ENCODE measurements at regions not wholly inside any gene's neighbourhood (a gene's known extent, or its start where the extent isn't known, plus 50 kb on each side); places are given as distances from the start of the nearest gene placed in this dataset.

- no peaks in the 10 kb centered on the region for H3K79me2 ChIP-seq (ENCODE audit: insufficient read depth, low read length)
- H3K4me3 ChIP-seq (replicated peaks in 1 of 2; ENCODE audit: low read depth in 1 of 2, low read length in 2 of 2), result no peak overlapping the region
- H3K27ac ChIP-seq (ENCODE audit: low read depth, low read length), result no peak overlapping the region
- no peaks in the 10 kb centered on the region for H4K20me1 ChIP-seq (ENCODE audit: insufficient read depth)
- no peak overlapping the region for H3K9ac ChIP-seq (ENCODE audit: low read length)
- no peaks in the 10 kb centered on the region for H3K27me3 ChIP-seq (ENCODE audit: insufficient read depth, low read length)
- ChIA-PET POLR2A (no interaction called here), RAD21 (ENCODE audit: low non-redundant PET in 1 of 2, low total read pairs in 2 of 2, uncharacterized antibody in 2 of 2, unreplicated experiment in 2 of 2) (no interaction called here), CTCF (no interaction called here)
- no peak overlapping the region for H3K4me2 ChIP-seq (ENCODE audit: low read length)
- TF ChIP-seq POLR2AphosphoS5 (IDR thresholded peaks at IDR 0.05; ENCODE audit: low read depth, low read length), result no peak
- TF ChIP-seq JUND (IDR thresholded peaks at IDR 0.05), result no peak
- TF ChIP-seq ELF1 (IDR thresholded peaks at IDR 0.05; ENCODE audit: borderline replicate concordance, low read depth), result no peak
- no peak for TF ChIP-seq REST (IDR thresholded peaks at IDR 0.05; ENCODE audit: low read depth)
- no peak for TF ChIP-seq EGR1 (IDR thresholded peaks at IDR 0.05; ENCODE audit: low read depth)
- no peak for TF ChIP-seq CTCF (IDR thresholded peaks at IDR 0.05 in 2 of 3, conservative IDR thresholded peaks at IDR 0.05 in 1 of 3; ENCODE audit: borderline replicate concordance in 1 of 3, insufficient read depth in 1 of 3, low read depth in 2 of 3, low read length in 2 of 3)
- TF ChIP-seq EZH2 (IDR thresholded peaks at IDR 0.05), result no peak
- no peak for TF ChIP-seq ZFX (IDR thresholded peaks at IDR 0.05)
- TF ChIP-seq POLR2A (IDR thresholded peaks at IDR 0.05; ENCODE audit: borderline replicate concordance, extremely low read depth, insufficient read depth, insufficient read length), result no peak
- TF ChIP-seq MAX (IDR thresholded peaks at IDR 0.05), result no peak
- TF ChIP-seq SIN3A (IDR thresholded peaks at IDR 0.05; ENCODE audit: low read depth), result no peak
- intact Hi-C loops (cut with micrococcal nuclease), result no loop called here
- no peak for ATAC-seq
- no peaks in the 10 kb centered on the region for H3K4me1 ChIP-seq (ENCODE audit: control insufficient read depth in 1 of 2, insufficient read depth in 2 of 2, low read length in 2 of 2)
- DNase-seq (ENCODE audit: low read depth, low spot score), result no peak
- H3K9me3 ChIP-seq (ENCODE audit: control insufficient read depth in 1 of 2, insufficient read depth in 1 of 2, low read depth in 1 of 2, low read length in 2 of 2), result peaks cover 3 to 37% of the 10 kb centered on the region in 2 experiments; a peak in 2 of 4 replicates
- H3K36me3 ChIP-seq (ENCODE audit: control insufficient read depth in 1 of 2, insufficient read depth in 2 of 2, low read length in 2 of 2), result no peaks in the 10 kb centered on the region
- no peaks in the 10 kb centered on the region for H3K9me2 ChIP-seq (ENCODE audit: insufficient read depth)
- BruUV-seq (replicated peaks), result no TSS peak
- H2AFZ ChIP-seq (ENCODE audit: low read depth, low read length, poor library complexity, severe bottlenecking), result no peak overlapping the region
Observed at GRCh38 chr3:94617312-94617711, 554.5 kb downstream of the NSUN3 start.
